Gastroesophageal sphincter (tissue), 4 donors: ENCODE measurements at regions not wholly inside any gene's neighbourhood (a gene's known extent, or its start where the extent isn't known, plus 50 kb on each side); places are given as distances from the start of the nearest gene placed in this dataset.

ENCODE experiments used
- ATAC-seq: fragments of 150-250 bp; one replicate; pipeline ENCODE4 v1.9.1; 2016; ENCODE audit warnings: mild to moderate bottlenecking, moderate library complexity
- H3K27ac ChIP-seq, 4 donors: fragments of 200-600 bp; sonication (generic) in 3 of 4; 1 replicate in 3 of 4; 2 replicates in 1 of 4; pipeline ENCODE4 v1.5.1; 2016 to 2019
- H3K27me3 ChIP-seq: fragments of 200-600 bp; sonication (generic); one replicate; pipeline ENCODE4 v1.5.1; 2019
- H3K36me3 ChIP-seq, 2 donors: fragments of 200-600 bp; sonication (generic); one replicate each; pipeline ENCODE4 v1.5.1; 2019; ENCODE audit warnings: control low read depth in 1 of 2
- H3K4me1 ChIP-seq, 3 donors: fragments of 200-600 bp; sonication (generic); 1 replicate in 2 of 3; 2 replicates in 1 of 3; pipeline ENCODE4 v1.5.1; 2016 to 2019; ENCODE audit warnings: control low read depth in 2 of 3
- H3K4me3 ChIP-seq, 2 donors: fragments of 200-600 bp; sonication (generic); one replicate each; pipeline ENCODE4 v1.5.1; 2019; ENCODE audit warnings: mild to moderate bottlenecking in 1 of 2, moderate library complexity in 1 of 2
- H3K9me3 ChIP-seq, 3 donors: fragments of 200-600 bp; sonication (generic); one replicate each; pipeline ENCODE4 v1.5.1; 2017 to 2019; ENCODE audit warnings: control low read depth in 2 of 3
- EP300 ChIP-seq: sonication (generic); formaldehyde crosslinking; IDR thresholded peaks from one replicate; pipeline ENCODE4 v1.6.1; 2017; ENCODE audit warnings: antibody characterized with exemption, mild to moderate bottlenecking
- POLR2A ChIP-seq, 2 donors: fragments of 450-650 bp; IDR thresholded peaks; one replicate each; pipeline ENCODE4 v1.6.1; 2017; ENCODE audit warnings: antibody characterized with exemption in 2 of 2, mild to moderate bottlenecking in 2 of 2, moderate library complexity in 1 of 2
- POLR2AphosphoS5 ChIP-seq: sonication (generic); formaldehyde crosslinking; IDR thresholded peaks from one replicate; pipeline ENCODE4 v1.6.1; 2017; ENCODE audit warnings: antibody characterized with exemption
- WGBS, 2 donors: methylation state at CpG; one replicate each; pipeline ENCODE4 v1.1.5; 2018; ENCODE audit warnings: low coverage in 1 of 2; 5-methylcytosine and 5-hydroxymethylcytosine counted together
- TF ChIP-seq, protein P1 (sequence below), 4 experiments: fragments of 200-600 bp in 2 of 4; fragments of 450-650 bp in 2 of 4; sonication (generic) in 1 of 4; IDR thresholded peaks; one replicate each; pipeline ENCODE4 v1.5.1; 2017 to 2019; ENCODE audit warnings: antibody characterized with exemption in 4 of 4, mild to moderate bottlenecking in 2 of 4, moderate library complexity in 2 of 4

DNA sequence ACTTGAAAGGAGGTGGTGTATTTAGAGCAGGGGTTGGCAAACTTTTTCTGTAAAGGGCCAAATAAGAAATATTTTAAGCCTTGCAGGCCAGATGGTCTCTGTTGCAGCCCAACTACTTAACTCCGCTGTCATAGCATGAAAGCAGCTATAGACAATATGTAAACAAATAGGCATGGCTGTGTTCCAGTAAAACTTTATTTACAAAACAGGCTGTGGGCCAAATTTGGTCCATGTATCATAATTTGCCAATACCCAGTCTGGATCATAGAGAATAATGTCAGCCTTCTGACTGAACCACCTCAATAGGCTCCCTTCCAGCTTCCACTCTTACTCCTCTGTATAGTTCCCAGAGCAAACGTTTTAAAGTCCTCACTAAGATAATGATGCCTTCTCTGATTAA is 638.8 kb upstream of the CFAP20DC start:
- TF ChIP-seq, protein P1, sequence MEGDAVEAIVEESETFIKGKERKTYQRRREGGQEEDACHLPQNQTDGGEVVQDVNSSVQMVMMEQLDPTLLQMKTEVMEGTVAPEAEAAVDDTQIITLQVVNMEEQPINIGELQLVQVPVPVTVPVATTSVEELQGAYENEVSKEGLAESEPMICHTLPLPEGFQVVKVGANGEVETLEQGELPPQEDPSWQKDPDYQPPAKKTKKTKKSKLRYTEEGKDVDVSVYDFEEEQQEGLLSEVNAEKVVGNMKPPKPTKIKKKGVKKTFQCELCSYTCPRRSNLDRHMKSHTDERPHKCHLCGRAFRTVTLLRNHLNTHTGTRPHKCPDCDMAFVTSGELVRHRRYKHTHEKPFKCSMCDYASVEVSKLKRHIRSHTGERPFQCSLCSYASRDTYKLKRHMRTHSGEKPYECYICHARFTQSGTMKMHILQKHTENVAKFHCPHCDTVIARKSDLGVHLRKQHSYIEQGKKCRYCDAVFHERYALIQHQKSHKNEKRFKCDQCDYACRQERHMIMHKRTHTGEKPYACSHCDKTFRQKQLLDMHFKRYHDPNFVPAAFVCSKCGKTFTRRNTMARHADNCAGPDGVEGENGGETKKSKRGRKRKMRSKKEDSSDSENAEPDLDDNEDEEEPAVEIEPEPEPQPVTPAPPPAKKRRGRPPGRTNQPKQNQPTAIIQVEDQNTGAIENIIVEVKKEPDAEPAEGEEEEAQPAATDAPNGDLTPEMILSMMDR (IDR thresholded peaks at IDR 0.05), result no peak
- Histone ChIP-seq H3K4me1 (no peaks in the 10 kb centered on the region), H3K4me3 (no peak overlapping the region), H3K27ac (no peak overlapping the region), H3K27me3 (no peaks in the 10 kb centered on the region), H3K36me3 (no peaks in the 10 kb centered on the region), H3K9me3 (no peaks in the 10 kb centered on the region)
- no peak for ATAC-seq
- 46 to 50% methylated on average over 1 to 2 of the region's 2 CpGs for WGBS, 2 donors

DNA sequence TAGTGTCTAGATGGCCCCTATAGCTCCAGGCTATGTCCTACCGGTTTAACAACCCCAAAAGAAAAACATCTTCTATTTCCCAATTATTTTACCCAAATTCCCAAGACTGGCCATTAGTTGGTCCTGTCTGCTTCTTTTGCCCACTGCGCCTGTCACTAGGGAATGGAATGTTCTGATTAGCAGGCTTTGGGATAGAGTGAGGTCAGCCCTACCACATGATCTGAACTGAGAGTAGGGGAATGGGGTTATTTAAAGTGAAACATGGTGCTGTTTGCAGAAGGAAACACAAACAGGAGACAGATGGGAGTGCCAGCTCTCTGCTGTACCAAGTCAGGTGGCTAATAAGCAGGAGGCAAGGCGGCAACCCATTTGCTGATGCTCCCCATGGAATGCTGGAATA is 635.6 kb upstream of the CFAP20DC start:
- no peak overlapping the region for H3K4me3 ChIP-seq
- no peak overlapping the region for H3K27ac ChIP-seq
- H3K27me3 ChIP-seq, result no peaks in the 10 kb centered on the region
- ATAC-seq, result no peak
- WGBS, 2 donors, result 89 to 100% methylated on average over 2 to 3 of the region's 3 CpGs
- H3K36me3 ChIP-seq, result no peaks in the 10 kb centered on the region
- H3K9me3 ChIP-seq, result no peaks in the 10 kb centered on the region
- TF ChIP-seq POLR2AphosphoS5 (no peak), EP300 (no peak)
- TF ChIP-seq, protein P1 (IDR thresholded peaks at IDR 0.05), result no peak
- H3K4me1 ChIP-seq, result no peaks in the 10 kb centered on the region

DNA sequence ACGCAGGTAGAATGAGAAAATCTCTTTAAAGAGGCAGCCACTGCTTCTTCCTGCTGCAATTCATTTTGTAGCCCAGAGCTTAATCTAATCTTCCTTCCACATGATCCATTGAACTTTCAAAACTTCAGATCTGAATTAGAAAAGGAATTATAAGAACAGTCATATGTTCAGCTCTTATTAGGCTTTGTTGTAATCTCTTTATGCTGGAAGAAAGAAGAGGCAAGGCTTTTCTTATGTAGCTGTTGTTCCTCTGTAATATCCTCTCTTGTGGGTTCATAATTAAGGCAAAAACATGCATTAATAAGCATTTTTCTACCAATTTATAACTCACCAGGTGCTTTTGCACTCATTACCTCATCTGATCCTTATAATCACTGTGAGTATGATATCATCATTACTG is 634.9 kb upstream of the CFAP20DC start:
- 67 to 100% methylated on average over 1 of the region's 1 CpG for WGBS, 2 donors
- no peaks in the 10 kb centered on the region for H3K36me3 ChIP-seq
- no peak overlapping the region for H3K27ac ChIP-seq
- ATAC-seq, result no peak
- H3K4me1 ChIP-seq, result no peaks in the 10 kb centered on the region
- no peaks in the 10 kb centered on the region for H3K27me3 ChIP-seq
- no peak overlapping the region for H3K4me3 ChIP-seq
- H3K9me3 ChIP-seq, result no peaks in the 10 kb centered on the region
- TF ChIP-seq POLR2AphosphoS5 (no peak), POLR2A (IDR thresholded peaks at IDR 0.05) (no peak), EP300 (no peak)
- TF ChIP-seq, protein P1 (IDR thresholded peaks at IDR 0.05), result no peak

DNA sequence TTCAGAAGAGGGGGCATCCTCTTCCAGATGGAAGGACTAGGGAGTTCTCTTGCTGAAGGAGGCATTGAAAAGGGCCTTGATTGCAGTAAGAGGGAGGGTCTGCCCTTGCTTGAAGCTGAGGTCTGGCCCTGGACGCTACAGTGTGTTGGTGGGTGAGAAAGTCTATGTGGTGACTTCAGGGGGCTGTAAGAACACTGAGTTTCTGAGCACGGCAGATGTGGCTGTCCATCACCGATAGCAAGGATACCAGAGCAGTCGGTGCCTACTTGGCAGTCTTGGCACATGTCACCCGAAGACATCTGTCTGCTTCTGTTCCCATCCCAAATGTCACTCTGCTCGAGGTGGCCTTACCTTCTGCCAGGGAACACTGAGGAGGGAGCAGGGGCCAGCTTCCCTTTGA is 631.1 kb upstream of the CFAP20DC start:
- WGBS, 2 donors, result 91 to 96% methylated on average over 6 of the region's 6 CpGs

More for the DNA sequence above, 631.1 kb upstream of the CFAP20DC start:
- H3K27me3 ChIP-seq, result no peaks in the 10 kb centered on the region
- no peaks in the 10 kb centered on the region for H3K9me3 ChIP-seq
- no peaks in the 10 kb centered on the region for H3K4me1 ChIP-seq
- no peak overlapping the region for H3K27ac ChIP-seq
- no peaks in the 10 kb centered on the region for H3K36me3 ChIP-seq
- H3K4me3 ChIP-seq, result no peak overlapping the region
- ATAC-seq, result no peak
- TF ChIP-seq EP300, result no peak
- no peak for TF ChIP-seq POLR2A (IDR thresholded peaks at IDR 0.05)
- TF ChIP-seq, protein P1 (IDR thresholded peaks at IDR 0.05), result no peak
- TF ChIP-seq POLR2AphosphoS5, result no peak
